ENCODE measurements at regions not wholly inside any gene's neighbourhood (a gene's known extent, or its start where the extent isn't known, plus 50 kb on each side); places are given as distances from the start of the nearest gene placed in this dataset.

GRCh38 chr19:32122258-32122657, 223.2 kb upstream of the ZNF507 start:
- TF ChIP-seq POLR2A (IDR thresholded peaks at IDR 0.05): no peak
- no peak for TF ChIP-seq CTCF (IDR thresholded peaks at IDR 0.05)
- Histone ChIP-seq H3K27me3 (no peaks in the 10 kb centered on the region), H3K4me1 (no peaks in the 10 kb centered on the region), H3K4me3 (no peak overlapping the region), H3K9me3 (no peaks in the 10 kb centered on the region), H3K27ac (no peak overlapping the region), H3K36me3 (ENCODE audit: low read depth, missing control alignments) (no peaks in the 10 kb centered on the region)
- intact Hi-C loops (cut with DNase I; ENCODE audit: low total_unique reads): no loop called here
- no peak for DNase-seq
- WGBS, 2 donors: 88 to 93% methylated on average over 4 of the region's 4 CpGs

- Histone ChIP-seq H3K27ac (no peak overlapping the region), H3K4me1 (no peaks in the 10 kb centered on the region), H3K4me3 (no peak overlapping the region), H3K27me3 (no peaks in the 10 kb centered on the region), H3K9me3 (no peaks in the 10 kb centered on the region), H3K36me3 (ENCODE audit: low read depth, missing control alignments) (no peaks in the 10 kb centered on the region)
- intact Hi-C loops (cut with DNase I; ENCODE audit: low total_unique reads): no loop called here
- DNase-seq: no peak
- TF ChIP-seq POLR2A (IDR thresholded peaks at IDR 0.05): no peak
- TF ChIP-seq CTCF (IDR thresholded peaks at IDR 0.05): no peak
- 88 to 90% methylated on average over 7 to 11 of the region's 11 CpGs for WGBS, 2 donors
Observed at GRCh38 chr19:32123355-32123940, 222.0 kb upstream of the ZNF507 start.

GRCh38 chr19:32124585-32124984, 220.8 kb upstream of the ZNF507 start:
- Histone ChIP-seq H3K27ac (no peak overlapping the region), H3K27me3 (no peaks in the 10 kb centered on the region), H3K9me3 (no peaks in the 10 kb centered on the region), H3K4me3 (no peak overlapping the region), H3K4me1 (no peaks in the 10 kb centered on the region), H3K36me3 (ENCODE audit: low read depth, missing control alignments) (no peaks in the 10 kb centered on the region)
- no peak for TF ChIP-seq CTCF (IDR thresholded peaks at IDR 0.05)
- no peak for TF ChIP-seq POLR2A (IDR thresholded peaks at IDR 0.05)
- DNase-seq: no peak
- 91 to 94% methylated on average over 10 of the region's 10 CpGs for WGBS, 2 donors
- intact Hi-C loops (cut with DNase I; ENCODE audit: low total_unique reads): no loop called here

GRCh38 chr19:32129141-32129540, 216.3 kb upstream of the ZNF507 start:
- Histone ChIP-seq H3K9me3 (no peaks in the 10 kb centered on the region), H3K27ac (no peak overlapping the region), H3K27me3 (no peaks in the 10 kb centered on the region), H3K36me3 (ENCODE audit: low read depth, missing control alignments) (no peaks in the 10 kb centered on the region), H3K4me1 (no peaks in the 10 kb centered on the region), H3K4me3 (no peak overlapping the region)
- 46 to 51% methylated on average over 10 of the region's 10 CpGs for WGBS, 2 donors
- intact Hi-C loops (cut with DNase I; ENCODE audit: low total_unique reads): no loop called here
- DNase-seq: no peak
- no peak for TF ChIP-seq CTCF (IDR thresholded peaks at IDR 0.05)
- TF ChIP-seq POLR2A (IDR thresholded peaks at IDR 0.05): no peak

- intact Hi-C loops (cut with DNase I; ENCODE audit: low total_unique reads): no loop called here
- H3K9me3 ChIP-seq: no peaks in the 10 kb centered on the region
- H3K4me3 ChIP-seq: no peak overlapping the region
- H3K27me3 ChIP-seq: no peaks in the 10 kb centered on the region
- H3K36me3 ChIP-seq (ENCODE audit: low read depth, missing control alignments): no peaks in the 10 kb centered on the region
- 53 to 61% methylated on average over 6 of the region's 6 CpGs for WGBS, 2 donors
- H3K27ac ChIP-seq: no peak overlapping the region
- no peaks in the 10 kb centered on the region for H3K4me1 ChIP-seq
- TF ChIP-seq POLR2A (IDR thresholded peaks at IDR 0.05): no peak
- no peak for TF ChIP-seq CTCF (IDR thresholded peaks at IDR 0.05)
- DNase-seq: no peak
Observed at GRCh38 chr19:32130332-32130731, 215.1 kb upstream of the ZNF507 start.
